ENCODE measurements at regions not wholly inside any gene's neighbourhood (a gene's known extent, or its start where the extent isn't known, plus 50 kb on each side); places are given as distances from the start of the nearest gene placed in this dataset.

GRCh38 chr5:4370218-4370617 lies 769.9 kb upstream of the ADAMTS16 start:
- TF ChIP-seq TAF1 (IDR thresholded peaks at IDR 0.05; ENCODE audit: borderline replicate concordance, insufficient read depth, low read length), result no peak
- TF ChIP-seq SIN3A (IDR thresholded peaks at IDR 0.05; ENCODE audit: borderline replicate concordance, insufficient read depth, low read length), result no peak

Data from PFSK-1 (cell line).